GM10266 (cell line): ENCODE measurements at regions not wholly inside any gene's neighbourhood (a gene's known extent, or its start where the extent isn't known, plus 50 kb on each side); places are given as distances from the start of the nearest gene placed in this dataset.
A peak's percentile ranks its signal among the peaks of the same experiment; 100 is the strongest.

Experiments used
- DNase-seq: peaks from one replicate; pipeline ENCODE4 v3.0.0; 2012; ENCODE audit errors: extremely low spot score
- TF ChIP-seq, protein P1 (sequence below): IDR thresholded peaks from 2 replicates; pipeline ENCODE4 v1.5.1; 2012; ENCODE audit warnings: mild to moderate bottlenecking, low read depth; ENCODE audit not compliant: control insufficient read depth, insufficient read depth; ENCODE audit errors: missing control alignments

DNA sequence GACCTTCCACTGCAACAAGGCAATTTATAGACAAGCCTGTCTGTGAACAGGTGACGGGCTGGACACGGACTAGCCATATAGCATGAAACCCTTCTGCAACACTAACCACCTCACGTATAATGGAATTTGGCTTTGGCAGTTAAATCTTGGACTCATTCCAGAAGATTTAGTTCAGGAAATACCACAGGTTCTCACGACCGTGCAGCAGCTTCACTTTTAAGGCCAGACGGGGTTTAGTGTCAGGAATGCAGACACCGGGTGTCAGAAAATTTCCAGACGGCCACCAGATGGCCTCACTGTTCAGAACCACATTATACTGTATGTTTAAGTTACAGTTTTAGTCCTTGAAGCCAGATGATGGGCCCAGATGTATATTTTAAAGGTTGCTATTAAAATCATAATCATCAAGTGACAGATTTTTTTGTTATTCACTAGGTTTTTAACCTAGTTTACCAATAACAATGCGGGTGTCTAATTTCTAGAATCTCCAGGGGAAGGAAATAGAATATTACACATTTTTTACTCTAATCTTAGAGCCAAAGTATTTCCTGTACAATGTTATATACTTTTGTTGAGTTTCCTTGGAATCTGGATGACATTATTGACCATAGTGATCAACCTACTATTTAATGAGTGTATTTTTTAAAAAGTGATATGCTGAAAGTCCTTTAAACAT, 90.5 kb upstream of the TMPO start:
- TF ChIP-seq, protein P1, sequence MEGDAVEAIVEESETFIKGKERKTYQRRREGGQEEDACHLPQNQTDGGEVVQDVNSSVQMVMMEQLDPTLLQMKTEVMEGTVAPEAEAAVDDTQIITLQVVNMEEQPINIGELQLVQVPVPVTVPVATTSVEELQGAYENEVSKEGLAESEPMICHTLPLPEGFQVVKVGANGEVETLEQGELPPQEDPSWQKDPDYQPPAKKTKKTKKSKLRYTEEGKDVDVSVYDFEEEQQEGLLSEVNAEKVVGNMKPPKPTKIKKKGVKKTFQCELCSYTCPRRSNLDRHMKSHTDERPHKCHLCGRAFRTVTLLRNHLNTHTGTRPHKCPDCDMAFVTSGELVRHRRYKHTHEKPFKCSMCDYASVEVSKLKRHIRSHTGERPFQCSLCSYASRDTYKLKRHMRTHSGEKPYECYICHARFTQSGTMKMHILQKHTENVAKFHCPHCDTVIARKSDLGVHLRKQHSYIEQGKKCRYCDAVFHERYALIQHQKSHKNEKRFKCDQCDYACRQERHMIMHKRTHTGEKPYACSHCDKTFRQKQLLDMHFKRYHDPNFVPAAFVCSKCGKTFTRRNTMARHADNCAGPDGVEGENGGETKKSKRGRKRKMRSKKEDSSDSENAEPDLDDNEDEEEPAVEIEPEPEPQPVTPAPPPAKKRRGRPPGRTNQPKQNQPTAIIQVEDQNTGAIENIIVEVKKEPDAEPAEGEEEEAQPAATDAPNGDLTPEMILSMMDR: peak; percentile 61
- DNase-seq: peak; percentile 53

DNA sequence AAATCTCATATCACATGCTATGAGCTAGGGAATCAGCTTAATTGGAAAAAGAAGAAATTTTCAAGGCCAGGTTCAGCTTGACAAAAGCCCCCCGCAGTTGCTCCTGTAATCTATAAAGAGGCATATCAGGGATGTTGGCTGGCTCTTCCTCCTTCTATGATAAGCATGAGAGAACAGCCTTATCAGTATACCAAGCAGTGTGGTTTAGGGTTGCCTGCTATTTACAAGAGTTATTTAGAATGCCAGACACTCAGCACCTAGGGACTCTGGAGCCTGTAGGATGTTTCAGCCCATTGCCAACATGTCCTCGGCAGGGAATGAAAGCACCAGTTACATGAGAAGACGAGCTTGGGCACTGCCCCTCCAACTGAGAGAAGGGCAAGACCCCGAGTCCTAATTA, 89.5 kb upstream of the TMPO start:
- DNase-seq: no peak
- TF ChIP-seq, protein P1: no peak

DNA sequence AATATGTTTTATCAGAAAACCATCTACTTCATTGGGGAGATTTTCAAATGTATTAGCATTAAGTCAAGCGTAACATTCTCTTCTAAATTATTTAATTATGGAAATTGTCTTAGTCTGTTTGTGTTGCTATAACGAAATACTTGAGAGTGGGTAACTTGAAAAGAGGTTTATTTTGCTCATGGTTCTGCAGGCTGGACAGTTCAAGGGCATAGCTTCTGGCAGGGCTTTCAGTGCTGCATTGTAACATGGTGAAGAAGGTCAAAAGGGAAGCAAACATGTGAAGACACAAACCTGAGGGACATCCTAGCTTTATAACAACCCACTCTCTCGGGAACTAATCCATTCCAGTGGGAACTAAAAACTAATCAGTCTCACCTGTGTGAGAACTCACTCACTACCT, 84.3 kb upstream of the TMPO start:
- TF ChIP-seq, protein P1: no peak

DNA sequence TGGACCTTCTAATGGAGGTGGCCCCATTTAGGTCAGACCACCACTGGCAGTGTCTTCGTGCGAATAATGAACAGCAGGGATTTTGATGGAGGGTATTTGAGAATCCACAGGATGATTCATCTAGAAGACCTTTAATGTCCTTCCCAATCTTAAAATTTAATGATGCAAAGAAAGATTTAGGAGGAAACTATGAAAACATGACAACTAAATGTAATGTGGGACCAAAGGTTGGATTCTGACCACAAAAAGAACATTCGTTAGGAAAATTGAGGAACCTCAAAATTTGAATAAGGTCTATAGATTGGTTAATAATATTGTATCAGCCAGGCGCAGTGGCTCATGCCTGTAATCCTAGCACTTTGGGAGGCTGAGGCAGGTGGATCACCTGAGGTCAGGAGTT, 78.2 kb upstream of the TMPO start:
- TF ChIP-seq, protein P1: no peak
- no peak for DNase-seq

More for the DNA sequence above, 84.3 kb upstream of the TMPO start:
- no peak for DNase-seq

DNA sequence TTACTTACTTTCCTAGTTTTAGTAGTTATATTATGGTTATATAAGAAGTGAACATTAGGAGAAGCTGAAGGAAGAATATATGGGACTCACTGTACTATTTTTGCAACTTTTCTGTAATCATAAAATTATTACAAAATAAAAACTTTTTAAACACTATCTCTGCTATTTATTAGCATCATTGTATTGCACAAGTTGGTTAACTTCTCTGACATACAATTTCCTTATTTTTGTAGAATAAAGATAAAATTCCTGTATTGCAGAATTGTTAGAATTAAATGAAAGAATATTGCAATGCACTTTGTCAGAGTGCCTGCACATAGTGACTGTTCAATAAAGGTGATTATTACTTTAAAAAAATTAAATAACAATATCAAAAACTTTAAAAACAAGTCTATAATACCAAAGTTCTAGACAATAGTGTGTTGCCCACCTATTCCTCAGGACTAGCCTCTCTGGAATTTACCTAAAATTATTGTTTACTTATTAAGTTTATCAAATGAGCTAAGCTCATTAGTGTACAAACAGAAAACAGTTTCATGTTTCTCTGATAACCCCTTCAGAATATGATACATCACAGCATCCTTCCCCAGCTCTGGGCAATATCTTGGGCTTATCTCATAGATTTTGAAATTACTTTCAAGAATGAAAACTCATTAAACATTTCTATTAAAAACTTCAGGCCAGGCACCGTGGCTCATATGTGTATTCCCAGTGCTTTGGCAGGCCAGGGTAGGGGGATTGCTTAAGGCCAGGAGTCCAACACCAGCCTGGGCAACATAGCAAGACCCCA, 77.4 kb upstream of the TMPO start:
- DNase-seq: no peak
- TF ChIP-seq, protein P1: no peak

DNA sequence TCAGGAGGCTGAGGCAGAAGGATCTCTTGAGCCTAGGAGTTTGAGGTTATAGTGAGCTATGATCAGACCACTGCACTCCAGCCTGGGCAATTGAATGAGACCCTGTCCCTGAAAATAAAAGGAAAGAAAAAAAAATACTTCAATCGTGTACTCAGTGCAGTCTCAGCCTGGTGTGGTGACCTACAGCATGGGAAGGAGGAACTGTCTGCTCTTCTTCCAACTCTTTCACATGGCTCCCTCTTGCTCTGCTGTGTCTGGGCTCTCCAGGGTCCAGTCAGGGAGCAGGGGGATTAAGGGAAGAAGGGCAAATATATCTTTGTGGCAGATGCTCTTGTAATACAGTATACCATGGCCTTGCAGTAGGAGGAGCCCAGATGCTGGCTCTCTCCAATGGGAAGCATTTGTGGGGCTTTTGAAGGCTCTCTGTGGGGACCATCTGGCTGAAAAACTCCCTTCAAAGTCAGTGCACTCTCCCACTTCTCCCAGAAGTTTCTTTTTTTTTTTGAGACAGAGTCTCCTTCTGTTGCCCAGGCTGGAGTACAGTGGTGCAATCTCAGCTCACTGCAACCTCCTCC, 76.6 kb upstream of the TMPO start:
- no peak for DNase-seq
- TF ChIP-seq, protein P1: no peak
